K562 (cell line): ENCODE measurements at regions not wholly inside any gene's neighbourhood (a gene's known extent, or its start where the extent isn't known, plus 50 kb on each side); places are given as distances from the start of the nearest gene placed in this dataset.
"Not testable (repeated sequence)": the region's sequence is repeated elsewhere in the genome, so short reads cannot be mapped to it uniquely, and the experiment has no call there.

ENCODE experiments used
- ATAC-seq: fragments of 200-7000 bp; cut with Tn5 transposase; 3 replicates; pipeline ENCODE4 v1.9.1; 2020; ENCODE audit warnings: moderate library complexity
- BruUV-seq: library from RNA; stranded (reverse); fragments of 400-500 nt; replicated peaks from 2 replicates; lab custom pipeline; 2021; lab: Mats Ljungman, UMichigan
- CTCF ChIA-PET: fragments of 300-600 bp; formaldehyde crosslinking; extraction: SDS; loops from one replicate; lab custom pipeline; 2021; ENCODE audit warnings: low intra/inter-chr PET ratio; lab: Yijun Ruan, JAX
- POLR2A ChIA-PET: fragments of 300-600, 350-650 bp; sonication (Branson Sonifier 250); formaldehyde crosslinking; extraction: SDS; loops from one replicate; lab custom pipeline; 2021; ENCODE audit warnings: antibody characterized with exemption, inconsistent platforms; lab: Yijun Ruan, JAX
- DNase-seq, 4 experiments: peaks; one replicate each; pipeline versions ENCODE4 v3.0.0 to v3.0.0-alpha.2; 2011 to 2018; ENCODE audit warnings: low spot score in 3 of 4, mixed read lengths in 3 of 4; ENCODE audit errors: extremely low read depth in 1 of 4
- FAIRE-seq: peaks from 2 replicates; lab custom pipeline; 2011; peaks lifted over from hg19 to GRCh38; lab: Jason Lieb, UNC
- H2AFZ ChIP-seq: 2 replicates; pipeline ENCODE4 v1.6.0; 2011; ENCODE audit warnings: low read depth, low read length, control low read depth, inconsistent platforms
- H3K27ac ChIP-seq: fragments of 200-600 bp; 3 replicates; pipeline ENCODE4 v1.8.0; 2011; ENCODE audit warnings: low read depth, mild to moderate bottlenecking, control low read depth, inconsistent platforms, low read length, moderate library complexity, mixed read lengths; ENCODE audit errors: extremely low read depth
- H3K27me3 ChIP-seq, 2 experiments: fragments of 300-600 bp in 1 of 2; 2 replicates in 1 of 2; 3 replicates in 1 of 2; pipeline versions ENCODE4 v1.6.0 to v1.8.0; 2011; ENCODE audit warnings: inconsistent platforms in 2 of 2, low read length in 2 of 2, mild to moderate bottlenecking in 1 of 2, mixed read lengths in 1 of 2, moderate library complexity in 1 of 2; ENCODE audit not compliant: control insufficient read depth in 2 of 2, insufficient read depth in 2 of 2
- H3K36me3 ChIP-seq: fragments of 300-600 bp; 3 replicates; pipeline ENCODE4 v1.8.0; 2011; ENCODE audit warnings: mild to moderate bottlenecking, low read length, inconsistent platforms; ENCODE audit not compliant: control insufficient read depth, insufficient read depth
- H3K4me1 ChIP-seq, 2 experiments: fragments of 200-600 bp in 1 of 2; replicated peaks in 1 of 2; 2 replicates in 1 of 2; 3 replicates in 1 of 2; pipeline versions ENCODE4 v1.5.1 to v1.8.0; 2011; ENCODE audit warnings: inconsistent platforms in 2 of 2, low read length in 2 of 2, mild to moderate bottlenecking in 1 of 2, mixed read lengths in 1 of 2, moderate library complexity in 1 of 2; ENCODE audit not compliant: control insufficient read depth in 2 of 2, insufficient read depth in 2 of 2
- H3K4me2 ChIP-seq: 2 replicates; pipeline ENCODE4 v1.6.1; 2011; ENCODE audit warnings: low read length, control low read depth, inconsistent platforms, mixed read lengths; ENCODE audit not compliant: insufficient read depth
- H3K4me3 ChIP-seq: fragments of 200-600 bp; sonication (generic), shearing (Covaris generic); 2 replicates; pipeline ENCODE4 v1.5.1; 2016; ENCODE audit warnings: control low read depth, inconsistent platforms
- H3K79me2 ChIP-seq: fragments of 200-600 bp; 3 replicates; pipeline ENCODE4 v1.8.0; 2011; ENCODE audit warnings: low read length, inconsistent platforms; ENCODE audit not compliant: control insufficient read depth, insufficient read depth
- H3K9ac ChIP-seq, 2 experiments: 2 replicates each; pipeline versions ENCODE4 v1.6.0 to v1.6.1; 2011; ENCODE audit warnings: low read depth in 2 of 2, low read length in 2 of 2, control low read depth in 1 of 2, inconsistent platforms in 1 of 2, mild to moderate bottlenecking in 1 of 2, mixed read lengths in 1 of 2; ENCODE audit not compliant: insufficient read depth in 1 of 2
- H3K9me1 ChIP-seq: one replicate; pipeline ENCODE4 v1.6.0; 2011; ENCODE audit warnings: inconsistent platforms, mild to moderate bottlenecking, low read length, moderate library complexity; ENCODE audit not compliant: control insufficient read depth, insufficient read depth
- H3K9me3 ChIP-seq: replicated peaks from 2 replicates; pipeline ENCODE4 v1.5.1; 2011; ENCODE audit warnings: low read depth, low read length, inconsistent platforms; ENCODE audit not compliant: control insufficient read depth, insufficient read depth
- H4K20me1 ChIP-seq: replicated peaks from 2 replicates; pipeline ENCODE4 v1.6.1; 2011; ENCODE audit warnings: low read length, inconsistent platforms, mixed read lengths; ENCODE audit not compliant: control insufficient read depth, insufficient read depth
- CREB3 ChIP-seq: fragments of 450-650 bp; conservative IDR thresholded peaks from 2 replicates; pipeline ENCODE4 v1.6.1; 2016; ENCODE audit warnings: missing genetic modification characterization, low read depth, mild to moderate bottlenecking, missing compliant biosample characterization, moderate library complexity
- THAP7 ChIP-seq: fragments of 250-450 bp; sonication (Bioruptor Pico); IDR thresholded peaks from 2 replicates; pipeline ENCODE4 v1.5.0; 2021
- WGBS: fragments of 100-300 bp; shearing (Covaris generic); methylation state at CpG from one replicate; pipeline ENCODE4 v1.1.6; 2016; ENCODE audit warnings: low coverage, mixed read lengths; ENCODE audit not compliant: insufficient coverage; ENCODE audit errors: missing lambda C conversion rate; 5-methylcytosine and 5-hydroxymethylcytosine counted together
- in situ Hi-C: fragments of 300-500 bp; cut with MboI; formaldehyde crosslinking; loops from 4 replicates; pipeline ENCODE4 v1.15.0; 2018; ENCODE audit warnings: inconsistent platforms, mixed read lengths
- intact Hi-C: fragments of 100-400 bp; cut with micrococcal nuclease; formaldehyde crosslinking; loops from 2 replicates; pipeline ENCODE4 v1.14.2; 2022

- DNase-seq (no peak), ATAC-seq (no peak), FAIRE-seq (no peak)
- no peak overlapping the region for H3K4me2 ChIP-seq
- TF ChIP-seq THAP7 (CRISPR knock-in tag), result no peak
- no peak for TF ChIP-seq CREB3 (tag)
- H3K4me3 ChIP-seq, result no peak overlapping the region
- H3K36me3 ChIP-seq, result no peaks in the 10 kb centered on the region
- H3K4me1 ChIP-seq, result no peaks in the 10 kb centered on the region
- intact Hi-C loops, result no loop called here
- in situ Hi-C loops, result no loop called here
- no TSS peak for BruUV-seq
- no peaks in the 10 kb centered on the region for H3K79me2 ChIP-seq
- H3K9me1 ChIP-seq, result no peaks in the 10 kb centered on the region
- ChIA-PET POLR2A (no interaction called here), CTCF (no interaction called here)
- no peaks in the 10 kb centered on the region for H3K27me3 ChIP-seq
- no peaks in the 10 kb centered on the region for H4K20me1 ChIP-seq
- H3K9me3 ChIP-seq, result no peaks in the 10 kb centered on the region
- H3K9ac ChIP-seq, result no peak overlapping the region
- no peak overlapping the region for H3K27ac ChIP-seq
- H2AFZ ChIP-seq, result no peak overlapping the region
These were observed 405.5 kb downstream of the RAP2B start for GRCh38 chr3:153567556-153567955.

GRCh38 chr3:153570481-153570880, 408.5 kb downstream of the RAP2B start:
- H3K9ac ChIP-seq, H3K4me1 ChIP-seq, H3K27me3 ChIP-seq, in situ Hi-C loops, H3K36me3 ChIP-seq, H3K9me3 ChIP-seq, H2AFZ ChIP-seq, H3K27ac ChIP-seq, FAIRE-seq, ATAC-seq, H4K20me1 ChIP-seq, CTCF ChIA-PET, H3K4me2 ChIP-seq, intact Hi-C loops, H3K79me2 ChIP-seq, BruUV-seq, DNase-seq, H3K9me1 ChIP-seq, H3K4me3 ChIP-seq: not testable (repeated sequence)
- POLR2A ChIA-PET, result interaction anchor here (0.6 kb wide), 1 partner anchor 11 kb away, joined by 4 read pairs; no protein-coding TSS in a partner anchor
- 0% methylated on average over 1 of the region's 1 CpG for WGBS
